UCSD-AML1 (cell line): ENCODE measurements at regions not wholly inside any gene's neighbourhood (a gene's known extent, or its start where the extent isn't known, plus 50 kb on each side); places are given as distances from the start of the nearest gene placed in this dataset.

Source experiments
- DNase-seq: peaks from one replicate; lab custom pipeline; 2025; ENCODE audit not compliant: unreplicated experiment; lab: John Stamatoyannopoulos, UW

DNA sequence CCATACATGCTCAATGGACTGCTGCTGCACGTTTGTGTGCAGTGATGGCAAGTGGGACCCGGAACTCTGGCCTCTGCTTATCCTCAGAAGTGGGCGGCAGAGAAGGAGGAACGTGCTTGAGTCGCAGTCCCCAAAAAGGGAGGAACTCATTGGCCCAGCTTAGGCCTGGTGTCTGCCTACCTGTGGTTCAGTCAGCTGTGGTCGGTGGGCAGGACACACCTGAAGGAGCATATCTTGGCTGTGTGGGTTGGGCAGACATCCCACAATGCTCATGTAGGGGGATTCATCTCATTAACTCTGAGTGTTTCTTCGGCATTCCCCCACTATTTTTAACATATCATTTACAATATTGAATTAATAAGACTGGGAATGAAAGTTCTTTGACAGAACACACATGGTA lies 122.9 kb upstream of the IL12B start:
- DNase-seq: no peak

DNA sequence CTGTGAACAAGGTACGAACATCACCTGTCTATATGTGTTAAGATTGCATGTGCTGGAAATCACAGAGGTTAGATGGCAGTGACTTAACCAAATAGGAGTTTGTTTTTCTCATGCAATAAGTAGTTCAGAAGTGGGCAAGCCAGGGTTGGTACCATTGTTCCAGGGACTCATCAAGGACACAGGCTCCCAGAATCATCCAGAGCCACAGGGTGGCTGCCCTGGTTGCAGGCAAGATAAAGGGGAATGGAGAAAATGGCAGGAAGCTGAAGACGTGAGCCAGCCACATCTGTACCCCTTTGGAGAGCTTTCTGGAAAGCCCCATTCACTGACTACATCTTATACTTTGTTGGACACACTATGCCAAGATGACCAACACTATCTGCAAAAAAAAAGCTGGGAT lies 126.0 kb upstream of the IL12B start:
- no peak for DNase-seq

- DNase-seq: no peak
Observed at GRCh38 chr5:159456722-159457465, 126.6 kb upstream of the IL12B start.

DNA sequence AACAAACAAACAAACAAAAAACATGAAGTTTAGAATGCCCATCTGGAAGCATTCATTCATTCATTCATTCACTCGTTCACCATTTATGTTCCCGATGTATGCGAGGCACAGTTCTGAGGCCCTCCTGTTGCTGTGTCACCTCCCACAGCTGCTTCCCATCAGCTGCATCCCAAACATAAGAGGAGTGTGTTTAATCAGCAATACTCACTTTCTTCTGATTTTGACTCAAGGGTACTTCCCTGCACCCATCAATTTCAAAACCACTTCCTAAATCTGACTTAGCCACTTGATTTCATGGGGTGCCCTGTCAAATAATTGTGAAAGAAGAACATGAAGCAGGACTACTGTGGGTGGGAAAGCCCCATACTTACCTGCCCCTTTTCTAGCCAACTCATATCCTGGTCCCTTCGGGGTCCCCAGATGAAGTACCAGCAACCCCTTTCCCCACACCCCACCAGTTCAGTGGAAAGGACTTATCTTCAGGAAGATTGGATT lies 128.0 kb upstream of the IL12B start:
- DNase-seq: no peak

DNA sequence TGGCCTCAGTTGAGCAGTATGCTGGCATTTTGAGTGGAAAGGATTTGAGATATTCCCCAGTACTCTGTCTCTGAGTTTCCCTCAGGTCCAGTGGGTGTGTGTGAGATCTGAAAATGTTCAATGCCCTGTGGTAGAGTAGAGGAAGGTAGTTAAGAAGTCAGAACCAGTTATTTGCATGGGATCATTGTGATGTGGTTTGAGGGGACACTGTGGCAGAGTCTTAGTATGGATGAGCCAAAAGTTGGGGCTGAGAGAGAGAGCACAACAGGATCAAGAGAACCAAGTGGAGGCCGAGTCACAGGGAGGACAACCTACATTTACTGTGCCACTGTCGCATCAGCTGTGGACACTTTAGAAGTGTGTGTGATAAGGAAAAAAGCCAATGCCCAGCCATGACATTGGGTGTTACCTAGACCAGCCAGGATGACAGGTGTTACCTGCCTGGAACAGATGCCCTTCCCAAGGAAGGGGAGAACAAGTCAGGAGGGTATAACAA lies 128.9 kb upstream of the IL12B start:
- DNase-seq: no peak

- DNase-seq: no peak
Observed at GRCh38 chr5:159459951-159460538, 129.8 kb upstream of the IL12B start.

GRCh38 chr5:159463590-159464321 lies 133.5 kb upstream of the IL12B start:
- DNase-seq: no peak

GRCh38 chr5:159465604-159466003 lies 135.3 kb upstream of the IL12B start:
- no peak for DNase-seq

- no peak for DNase-seq
Observed at GRCh38 chr5:159467666-159468065, 137.4 kb upstream of the IL12B start.

GRCh38 chr5:159469496-159470372 lies 139.4 kb upstream of the IL12B start:
- no peak for DNase-seq

DNA sequence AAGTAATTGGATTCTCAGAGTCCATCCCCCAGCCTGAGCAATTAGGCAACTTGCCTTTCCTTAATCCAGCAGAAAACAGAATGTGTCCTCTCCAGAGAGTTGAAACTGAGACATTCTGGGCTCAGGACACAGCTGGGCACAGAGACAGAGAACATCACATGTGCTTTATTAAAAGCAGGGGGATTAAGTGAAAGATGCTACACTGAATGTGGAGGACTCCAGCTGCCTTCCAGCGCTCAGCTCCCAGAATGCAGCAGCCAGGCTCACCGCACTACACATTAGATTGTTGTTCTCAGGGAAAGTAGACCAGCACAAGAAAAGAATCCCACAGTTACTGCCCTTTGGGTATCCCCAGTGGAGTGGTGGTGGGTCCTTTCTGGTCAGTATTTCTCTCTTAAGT lies 141.6 kb upstream of the IL12B start:
- no peak for DNase-seq

GRCh38 chr5:159475026-159475425 lies 144.7 kb upstream of the IL12B start:
- no peak for DNase-seq

- DNase-seq: no peak
Observed at GRCh38 chr5:159478950-159479349, 148.7 kb upstream of the IL12B start.

DNA sequence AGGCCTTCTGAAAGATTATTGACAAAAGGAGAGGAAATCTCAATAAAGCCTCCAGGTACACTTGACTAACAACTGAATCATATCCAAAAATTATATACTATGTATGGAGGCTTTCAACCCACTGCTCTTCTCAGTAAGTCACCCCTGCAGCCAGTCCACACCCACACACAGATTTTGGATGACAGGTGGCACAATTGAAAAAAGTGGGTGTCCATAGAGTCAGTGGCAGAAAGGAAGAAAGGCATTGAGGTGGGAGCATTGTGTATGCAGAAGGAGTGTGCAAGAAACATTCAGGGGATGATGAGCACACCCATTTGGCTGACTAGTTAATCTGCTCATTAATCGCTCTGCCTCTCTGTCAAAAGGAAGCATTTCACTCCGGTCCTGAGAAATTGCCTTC lies 150.6 kb upstream of the IL12B start:
- no peak for DNase-seq

- DNase-seq: no peak
Observed at GRCh38 chr5:159481751-159482150, 151.5 kb upstream of the IL12B start.

- no peak for DNase-seq
Observed at GRCh38 chr5:159486836-159487235, 156.5 kb upstream of the IL12B start.

- no peak for DNase-seq
Observed at GRCh38 chr5:159488516-159488915, 158.2 kb upstream of the IL12B start.

DNA sequence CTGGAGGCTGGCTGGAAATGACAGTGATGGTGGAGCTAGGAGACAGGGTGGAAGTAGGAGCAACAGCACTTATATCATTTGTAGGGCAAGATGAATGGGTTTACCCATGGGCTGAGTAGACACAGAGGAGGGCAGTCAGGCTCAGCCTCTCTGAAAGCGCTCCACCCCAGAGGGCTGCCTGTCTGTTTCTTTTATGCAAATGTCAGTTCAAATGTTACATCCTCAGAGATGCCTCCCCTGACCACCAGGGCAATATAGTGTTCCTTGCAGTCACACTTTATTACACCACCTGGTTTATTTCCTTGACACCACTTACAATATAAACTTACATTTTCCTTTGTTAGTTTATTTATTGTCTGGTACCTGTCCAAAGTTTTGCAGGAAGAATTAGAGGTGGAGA lies 159.5 kb upstream of the IL12B start:
- DNase-seq: no peak

DNA sequence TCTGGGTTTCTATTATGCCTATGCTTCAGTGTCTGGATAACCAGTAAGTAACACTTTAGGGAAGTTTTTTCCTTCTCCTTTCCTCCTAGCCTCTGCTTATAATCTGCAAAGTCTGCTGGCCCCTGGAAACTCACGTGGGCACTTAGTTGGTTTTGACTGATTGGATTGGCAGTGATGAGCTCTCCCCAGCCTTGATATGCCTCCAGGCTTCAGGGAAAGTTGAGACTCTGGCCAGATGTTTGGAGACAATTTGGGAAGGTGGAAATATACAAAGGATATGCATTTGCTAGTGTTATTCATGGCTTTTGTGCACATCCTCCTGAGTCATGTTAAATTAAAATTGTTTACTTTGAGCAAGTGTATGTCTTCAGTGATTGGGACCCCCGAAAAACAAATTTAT lies 160.2 kb upstream of the IL12B start:
- DNase-seq: no peak

GRCh38 chr5:159493696-159494095 lies 163.4 kb upstream of the IL12B start:
- no peak for DNase-seq

GRCh38 chr5:159496773-159497172 lies 166.5 kb upstream of the IL12B start:
- no peak for DNase-seq
